ENCODE measurements at regions not wholly inside any gene's neighbourhood (a gene's known extent, or its start where the extent isn't known, plus 50 kb on each side); places are given as distances from the start of the nearest gene placed in this dataset.

GRCh38 chr13:60881507-60881906 lies 484.5 kb downstream of the TDRD3 start:
- FAIRE-seq = no peak
- Histone ChIP-seq H3K9me3 (ENCODE audit: insufficient read depth in 2 of 2, low read depth in 1 of 2, low read length in 1 of 2) (no peaks in the 10 kb centered on the region), H3K23ac (ENCODE audit: insufficient read length) (no peak overlapping the region), H3K14ac (ENCODE audit: insufficient read length) (no peak overlapping the region), H2AK5ac (ENCODE audit: low read depth, low read length) (no peak overlapping the region), H3K79me1 (ENCODE audit: low read depth, low read length) (no peaks in the 10 kb centered on the region), H3K9ac (replicated peaks in 1 of 4; ENCODE audit: extremely low read depth in 1 of 4, low read depth in 3 of 4, low read length in 3 of 4) (no peak overlapping the region), H4K8ac (ENCODE audit: extremely low read depth, insufficient read depth, low read length) (no peak overlapping the region), H3K56ac (replicated peaks; ENCODE audit: insufficient read length, low read depth, low read length) (no peak overlapping the region), H3K4me1 (replicated peaks in 1 of 4; ENCODE audit: control insufficient read depth in 3 of 4, insufficient read depth in 4 of 4, low read length in 3 of 4) (peaks cover 0 to 6% (median 3%) of the 10 kb centered on the region in 4 experiments; a peak in 2 of 7 replicates), H3K4ac (replicated peaks; ENCODE audit: insufficient read length, low read depth, low read length) (no peak overlapping the region), H3K23me2 (ENCODE audit: low read depth, low read length) (no peaks in the 10 kb centered on the region), H3K79me2 (ENCODE audit: control insufficient read depth in 1 of 2, insufficient read depth in 2 of 2, low read length in 2 of 2) (no peaks in the 10 kb centered on the region), H4K20me1 (replicated peaks in 1 of 2; ENCODE audit: control insufficient read depth in 1 of 2, insufficient read depth in 2 of 2, low read length in 2 of 2) (no peaks in the 10 kb centered on the region), H4K5ac (ENCODE audit: insufficient read length, low read depth, low read length) (no peak overlapping the region), H2BK120ac (replicated peaks; ENCODE audit: low read depth, low read length) (no peak overlapping the region), H3K27ac (ENCODE audit: low read depth, low read length) (no peak overlapping the region), H2BK5ac (ENCODE audit: low read depth, low read length) (no peak overlapping the region), H3K36me3 (ENCODE audit: control insufficient read depth in 2 of 4, insufficient read depth in 4 of 4, low read length in 3 of 4) (no peaks in the 10 kb centered on the region), H2BK15ac (ENCODE audit: low read length) (no peak overlapping the region), H4K91ac (replicated peaks; ENCODE audit: insufficient read length, low read length) (no peak overlapping the region), H2AFZ (ENCODE audit: low read length) (no peak overlapping the region), H3K18ac (ENCODE audit: extremely low read depth, low read length) (no peak overlapping the region), H3K27me3 (replicated peaks in 1 of 4; ENCODE audit: control insufficient read depth in 3 of 4, extremely low read depth in 1 of 4, insufficient read depth in 3 of 4, low read length in 3 of 4) (no peaks in the 10 kb centered on the region), H2BK20ac (ENCODE audit: low read length) (no peak overlapping the region), H3K4me2 (ENCODE audit: insufficient read depth in 1 of 2, low read depth in 2 of 2, low read length in 2 of 2) (peak overlapping the region in 1 of 2 experiments; percentile 50; a peak in 1 of 4 replicates), H2BK12ac (ENCODE audit: low read depth, low read length) (no peak overlapping the region), H3K4me3 (ENCODE audit: extremely low read depth in 1 of 4, insufficient read depth in 2 of 4, low read depth in 3 of 4, low read length in 4 of 4) (no peak overlapping the region; a peak in 1 of 8 replicates)
- ChIA-PET CTCF (ENCODE audit: partially characterized antibody) (interaction anchor here (1.3 kb wide), 1 partner anchor 408 kb away, joined by 3 read pairs; no protein-coding TSS in a partner anchor), POLR2A (ENCODE audit: partially characterized antibody) (no interaction called here)
- peak in 1 of 2 experiments; percentile 5 for DNase-seq (ENCODE audit: low read depth in 1 of 2, low spot score in 2 of 2)
- TF ChIP-seq RBBP5 (IDR thresholded peaks at IDR 0.05; ENCODE audit: borderline replicate concordance, low read depth, low read length) (no peak), NANOG (IDR thresholded peaks at IDR 0.05; ENCODE audit: insufficient read depth, low read depth, low read length, poor library complexity, severe bottlenecking) (peak; percentile 50)
- WGBS, 2 experiments (ENCODE audit: extremely low coverage in 1 of 2, insufficient coverage in 1 of 2, insufficient read length in 1 of 2, insufficient replicate concordance in 2 of 2, low coverage in 1 of 2, low lambda C conversion rate in 2 of 2, missing lambda C conversion rate in 1 of 2) = 60% methylated on average over 1 of the region's 1 CpG; no CpG with 5 or more reads in 1 of the 2 experiments
